Posterior cingulate gyrus (tissue), 11 donors: ENCODE measurements at regions not wholly inside any gene's neighbourhood (a gene's known extent, or its start where the extent isn't known, plus 50 kb on each side); places are given as distances from the start of the nearest gene placed in this dataset.
"Not testable (repeated sequence)": the region's sequence is repeated elsewhere in the genome, so short reads cannot be mapped to it uniquely, and the experiment has no call there.

Experiments
- DNase-seq, 10 donors: peaks; one replicate each; pipeline versions ENCODE4 v3.0.0 to v3.0.0-alpha.2; 2020 to 2021; ENCODE audit warnings: mixed read lengths in 3 of 10
- intact Hi-C: fragments of 100-400 bp; cut with DNase I; formaldehyde crosslinking; loops from one replicate; pipeline ENCODE4 v1.15.1; 2023

GRCh38 chr7:149930374-149931068, 56.8 kb downstream of the ATP6V0E2 start:
- intact Hi-C loops, DNase-seq: not testable (repeated sequence)

GRCh38 chr7:149933776-149934175, 60.0 kb downstream of the ATP6V0E2 start:
- DNase-seq, intact Hi-C loops: not testable (repeated sequence)

- intact Hi-C loops: not testable (repeated sequence)
These were observed 73.6 kb downstream of the ATP6V0E2 start for GRCh38 chr7:149947346-149947745.

GRCh38 chr7:149948444-149948843, 74.7 kb downstream of the ATP6V0E2 start:
- intact Hi-C loops: not testable (repeated sequence)
- peak in 1 of 10 donors; percentile 67 for DNase-seq

More at GRCh38 chr7:149947346-149947745, 73.6 kb downstream of the ATP6V0E2 start:
- not testable (repeated sequence) for DNase-seq

- peak in 1 of 10 donors; percentile 72 for DNase-seq
- intact Hi-C loops: not testable (repeated sequence)
These were observed 76.3 kb downstream of the ATP6V0E2 start for GRCh38 chr7:149949863-149950577.

GRCh38 chr7:149950578-149950924, 76.8 kb downstream of the ATP6V0E2 start:
- intact Hi-C loops: not testable (repeated sequence)

GRCh38 chr7:149951579-149951978, 77.8 kb downstream of the ATP6V0E2 start:
- DNase-seq: not testable (repeated sequence)

More at GRCh38 chr7:149950578-149950924, 76.8 kb downstream of the ATP6V0E2 start:
- DNase-seq: not testable (repeated sequence)

GRCh38 chr7:149958880-149959279, 85.1 kb downstream of the ATP6V0E2 start:
- intact Hi-C loops, DNase-seq: not testable (repeated sequence)

More at GRCh38 chr7:149951579-149951978, 77.8 kb downstream of the ATP6V0E2 start:
- intact Hi-C loops: not testable (repeated sequence)

- DNase-seq, intact Hi-C loops: not testable (repeated sequence)
These were observed 87.1 kb downstream of the ATP6V0E2 start for GRCh38 chr7:149960863-149961262.

- DNase-seq, intact Hi-C loops: not testable (repeated sequence)
These were observed 88.1 kb downstream of the ATP6V0E2 start for GRCh38 chr7:149961878-149962277.

GRCh38 chr7:149962685-149963319, 89.0 kb downstream of the ATP6V0E2 start:
- intact Hi-C loops: not testable (repeated sequence)
- peak in 3 of 10 donors; percentile 17 to 84 (median 74) for DNase-seq

- DNase-seq, intact Hi-C loops: not testable (repeated sequence)
These were observed 90.2 kb downstream of the ATP6V0E2 start for GRCh38 chr7:149963985-149964384.

- intact Hi-C loops, DNase-seq: not testable (repeated sequence)
These were observed 92.7 kb downstream of the ATP6V0E2 start for GRCh38 chr7:149966444-149966843.

- DNase-seq, intact Hi-C loops: not testable (repeated sequence)
These were observed 99.2 kb downstream of the ATP6V0E2 start for GRCh38 chr7:149972977-149973376.

- intact Hi-C loops, DNase-seq: not testable (repeated sequence)
These were observed 99.9 kb downstream of the ATP6V0E2 start for GRCh38 chr7:149973681-149974080.

GRCh38 chr7:149975608-149976007, 101.8 kb downstream of the ATP6V0E2 start:
- DNase-seq, intact Hi-C loops: not testable (repeated sequence)

- intact Hi-C loops, DNase-seq: not testable (repeated sequence)
These were observed 104.8 kb downstream of the ATP6V0E2 start for GRCh38 chr7:149978537-149978936.

GRCh38 chr7:149978944-149979343, 105.2 kb downstream of the ATP6V0E2 start:
- intact Hi-C loops, DNase-seq: not testable (repeated sequence)

GRCh38 chr7:149982537-149983112, 108.9 kb downstream of the ATP6V0E2 start:
- DNase-seq, intact Hi-C loops: not testable (repeated sequence)

- intact Hi-C loops: not testable (repeated sequence)
These were observed 113.1 kb downstream of the ATP6V0E2 start for GRCh38 chr7:149986866-149987265.

More at GRCh38 chr7:149986866-149987265, 113.1 kb downstream of the ATP6V0E2 start:
- DNase-seq: not testable (repeated sequence)
